Stimulated activated CD8-positive, alpha-beta memory T cell treated with anti-CD3 and anti-CD28 coated beads, Interleukin-12 subunit alpha, Interleukin-12 subunit beta, amount 100 ng/mL, for 1 hour (primary cell): ENCODE measurements at regions not wholly inside any gene's neighbourhood (a gene's known extent, or its start where the extent isn't known, plus 50 kb on each side); places are given as distances from the start of the nearest gene placed in this dataset.

Source experiments
- DNase-seq: peaks from one replicate; pipeline ENCODE4 v3.0.0-alpha.2; 2020; ENCODE audit warnings: low read depth

DNA sequence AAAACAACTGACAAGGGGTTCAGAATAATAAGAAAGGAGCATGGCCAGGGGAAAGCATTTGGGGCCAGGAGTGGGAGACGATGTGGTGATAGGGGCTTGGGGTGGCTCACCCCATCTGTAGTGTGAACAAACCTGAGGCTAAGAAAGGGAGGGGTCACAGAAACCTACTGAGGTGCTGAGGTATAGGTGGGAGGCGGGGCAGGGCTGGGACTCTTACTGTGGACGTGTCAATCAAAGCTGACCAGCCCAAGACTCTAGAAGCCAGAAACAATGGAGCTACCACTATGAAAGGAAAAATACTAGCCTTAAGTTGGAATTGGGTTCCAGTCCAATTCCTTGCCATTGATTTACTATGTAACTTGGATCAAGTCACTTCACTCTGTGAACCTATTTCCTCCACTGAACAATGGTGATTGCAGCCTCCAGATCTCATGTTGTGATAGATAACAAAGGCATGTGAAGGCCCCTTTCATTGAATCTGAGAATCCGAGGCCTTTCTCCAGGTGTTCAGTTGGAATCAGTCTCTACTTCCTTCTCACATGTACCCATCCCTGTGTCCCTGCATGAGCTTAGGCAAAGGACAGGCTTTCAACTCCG lies 260.9 kb upstream of the HES1 start:
- no peak for DNase-seq

DNA sequence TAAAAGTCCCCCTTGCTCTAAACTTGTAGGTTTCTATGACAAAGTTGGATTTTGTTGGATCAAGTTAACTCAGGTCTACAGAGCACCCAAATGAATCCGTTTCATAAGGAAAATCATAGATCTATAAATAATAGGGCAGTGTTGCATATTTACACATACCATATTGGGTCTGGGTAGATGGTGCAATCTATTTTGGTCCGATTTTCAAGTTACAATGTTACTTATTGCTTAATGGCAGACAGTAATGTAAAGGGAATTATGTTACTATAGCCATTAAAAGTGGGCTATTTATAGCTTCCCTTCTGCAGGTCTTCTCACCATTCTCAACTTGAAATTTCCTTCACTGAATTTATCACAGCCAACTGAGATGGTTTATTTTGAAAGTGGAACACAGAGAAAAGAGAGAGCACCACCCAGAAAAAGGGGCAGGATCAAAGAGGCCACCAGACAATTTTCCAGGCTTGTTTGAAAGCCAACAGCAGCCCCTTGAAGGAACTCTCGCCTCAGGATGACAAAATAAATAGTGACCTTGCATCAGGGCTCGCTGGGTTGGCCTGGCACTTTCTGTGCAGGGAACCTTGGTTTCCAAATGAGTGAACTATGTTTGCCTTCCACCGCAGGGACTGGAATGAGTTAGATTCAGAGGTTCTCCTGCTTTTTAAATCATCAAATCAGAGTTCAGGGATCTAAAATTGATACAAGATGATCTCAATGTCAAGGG lies 260.2 kb upstream of the HES1 start:
- no peak for DNase-seq

DNA sequence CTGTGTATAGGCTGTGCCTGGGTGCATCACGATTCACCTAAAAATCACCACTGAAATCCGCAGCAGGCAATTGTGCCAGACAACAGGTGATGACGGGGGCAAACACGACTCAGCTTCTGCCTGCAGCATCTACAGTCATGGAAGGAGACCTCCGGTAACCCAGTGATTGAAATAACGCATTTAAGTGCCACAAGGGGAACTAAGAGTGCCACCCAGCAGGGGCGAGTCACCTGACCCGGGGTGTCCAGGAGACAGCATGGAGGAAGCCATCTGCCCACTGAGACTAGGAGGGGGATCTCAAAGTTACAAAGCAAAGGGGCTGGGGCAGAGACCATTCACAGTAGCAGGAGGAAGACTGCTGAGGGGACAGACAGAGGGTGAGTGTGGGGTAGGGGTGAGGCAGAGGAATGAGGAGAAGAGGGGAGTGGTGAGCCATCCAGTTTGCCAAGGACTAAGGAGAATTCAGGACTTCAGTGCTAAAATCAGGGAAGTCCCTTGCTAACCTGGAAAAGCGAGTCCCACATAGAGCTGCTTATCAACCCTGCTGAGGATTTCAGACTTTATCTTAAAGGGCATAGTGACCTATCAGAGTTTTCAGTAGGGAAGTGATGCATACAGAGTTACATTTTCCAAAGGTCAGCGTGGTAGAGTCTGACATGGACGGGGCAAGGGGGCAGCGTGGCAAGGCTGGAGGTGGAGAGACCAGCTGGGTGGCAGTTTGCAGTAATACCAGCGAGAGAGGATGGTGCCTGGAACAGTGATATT lies 256.7 kb upstream of the HES1 start:
- no peak for DNase-seq

DNA sequence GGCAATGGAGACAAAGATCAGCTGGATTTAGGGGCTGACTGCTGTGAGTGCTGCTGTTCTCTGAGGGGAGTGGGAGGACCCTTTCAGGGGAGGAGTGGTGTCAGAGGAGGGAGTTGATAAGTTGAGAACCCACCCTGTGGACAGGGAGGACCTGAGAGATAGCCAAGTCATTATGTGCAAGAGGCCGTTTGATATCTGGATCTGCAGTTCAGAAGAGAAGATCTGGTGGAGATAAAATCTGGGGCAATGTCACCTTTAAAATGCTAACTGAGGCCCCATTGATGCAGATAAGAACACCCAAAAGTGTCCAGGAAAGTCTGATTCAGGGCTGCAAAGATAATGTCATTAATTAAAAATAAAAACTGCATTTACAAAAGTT lies 256.1 kb upstream of the HES1 start:
- no peak for DNase-seq

DNA sequence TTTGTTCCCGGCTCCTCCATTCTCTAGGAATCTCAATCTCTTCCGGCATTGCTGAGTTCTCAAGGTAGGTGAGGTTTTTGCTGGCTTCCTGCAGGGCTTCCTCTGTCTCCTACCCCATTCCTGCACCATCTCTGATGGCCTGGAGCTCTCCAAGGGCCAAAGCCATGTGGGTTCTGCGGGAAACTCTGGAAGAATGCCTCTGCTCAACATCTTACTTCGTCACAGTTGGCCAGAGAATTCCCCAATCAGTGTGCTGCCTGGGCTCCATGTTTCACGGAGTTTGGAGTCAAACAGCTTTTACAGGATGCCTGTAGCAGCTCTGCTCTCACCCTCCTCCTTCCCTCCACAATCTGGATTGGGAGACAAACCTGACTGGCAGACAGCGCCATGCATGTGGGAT lies 253.9 kb upstream of the HES1 start:
- DNase-seq, result no peak

DNA sequence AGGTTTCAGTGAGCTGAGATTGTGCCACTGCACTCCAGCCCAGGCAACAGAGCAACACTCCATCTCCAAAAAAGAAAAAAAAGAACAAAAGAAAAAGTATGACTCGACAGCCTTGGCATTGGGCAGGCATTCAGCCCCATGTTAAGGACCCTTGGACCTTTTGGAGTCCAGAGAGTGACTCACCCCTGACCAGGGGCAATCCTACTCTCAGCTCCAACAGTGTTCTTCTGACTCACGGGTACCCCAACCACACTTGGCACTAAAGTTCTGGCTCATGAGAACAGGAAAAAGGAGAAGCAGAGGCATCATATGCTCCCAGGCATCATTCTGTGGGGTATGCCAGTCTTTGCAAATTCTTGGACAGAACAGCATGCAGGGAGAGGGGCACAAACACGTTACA lies 252.4 kb upstream of the HES1 start:
- no peak for DNase-seq

DNA sequence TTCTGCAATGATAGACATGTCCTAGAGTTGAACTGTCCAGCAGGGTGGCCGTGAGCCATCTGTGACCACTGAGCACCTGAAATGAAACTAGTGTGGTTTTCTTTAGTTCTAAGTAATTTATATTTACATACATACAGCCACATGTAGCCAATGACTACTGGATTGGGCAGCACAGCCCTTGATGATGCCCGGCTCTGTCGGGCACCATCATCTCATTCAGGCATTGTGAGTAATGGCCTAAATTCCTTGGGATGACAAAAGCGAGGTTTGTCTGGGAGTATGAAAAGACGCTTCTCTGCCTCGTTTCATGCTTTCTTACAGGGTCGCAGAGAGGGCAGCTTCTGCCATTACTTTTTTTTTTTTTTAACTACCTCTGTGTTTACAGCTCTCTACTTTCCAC lies 251.9 kb upstream of the HES1 start:
- DNase-seq, result no peak

DNA sequence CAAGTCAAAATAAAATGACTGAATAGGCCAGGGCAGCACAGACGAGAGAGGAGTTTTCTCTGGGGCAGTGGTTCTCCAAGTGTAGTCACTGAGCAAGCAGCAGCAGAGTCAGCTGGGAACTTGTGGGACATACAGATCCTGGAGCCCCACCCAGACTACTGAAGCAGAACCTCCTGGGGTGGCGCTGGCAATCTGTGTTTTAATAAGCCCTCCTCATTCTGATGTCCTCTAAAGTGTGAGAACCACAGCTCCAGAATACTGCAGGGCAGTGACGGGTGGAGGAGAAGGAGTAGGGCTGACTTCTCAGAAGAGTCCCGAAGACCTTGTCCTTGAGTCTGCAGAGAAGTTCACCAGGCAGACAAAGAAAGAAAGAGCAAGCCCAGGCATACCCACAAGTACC lies 251.3 kb upstream of the HES1 start:
- no peak for DNase-seq

DNA sequence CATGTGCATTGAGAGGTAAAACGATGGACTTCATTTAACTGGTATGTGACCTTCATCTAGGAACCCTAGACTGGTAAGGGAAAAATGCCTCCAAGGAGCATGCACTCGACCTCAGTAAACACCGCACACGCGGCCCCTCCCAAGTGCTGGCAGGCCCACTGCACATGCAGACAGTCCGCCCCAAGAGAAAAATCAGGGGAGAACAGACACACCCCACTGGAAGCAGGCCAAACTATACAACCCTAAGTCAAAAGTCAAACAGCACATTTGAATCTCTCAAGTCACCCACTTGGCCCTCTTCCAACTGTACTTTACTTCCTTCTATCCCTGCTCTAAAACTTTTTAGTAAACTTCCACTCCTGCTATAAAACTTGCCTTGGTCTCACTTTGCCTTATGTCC lies 250.1 kb upstream of the HES1 start:
- no peak for DNase-seq

DNA sequence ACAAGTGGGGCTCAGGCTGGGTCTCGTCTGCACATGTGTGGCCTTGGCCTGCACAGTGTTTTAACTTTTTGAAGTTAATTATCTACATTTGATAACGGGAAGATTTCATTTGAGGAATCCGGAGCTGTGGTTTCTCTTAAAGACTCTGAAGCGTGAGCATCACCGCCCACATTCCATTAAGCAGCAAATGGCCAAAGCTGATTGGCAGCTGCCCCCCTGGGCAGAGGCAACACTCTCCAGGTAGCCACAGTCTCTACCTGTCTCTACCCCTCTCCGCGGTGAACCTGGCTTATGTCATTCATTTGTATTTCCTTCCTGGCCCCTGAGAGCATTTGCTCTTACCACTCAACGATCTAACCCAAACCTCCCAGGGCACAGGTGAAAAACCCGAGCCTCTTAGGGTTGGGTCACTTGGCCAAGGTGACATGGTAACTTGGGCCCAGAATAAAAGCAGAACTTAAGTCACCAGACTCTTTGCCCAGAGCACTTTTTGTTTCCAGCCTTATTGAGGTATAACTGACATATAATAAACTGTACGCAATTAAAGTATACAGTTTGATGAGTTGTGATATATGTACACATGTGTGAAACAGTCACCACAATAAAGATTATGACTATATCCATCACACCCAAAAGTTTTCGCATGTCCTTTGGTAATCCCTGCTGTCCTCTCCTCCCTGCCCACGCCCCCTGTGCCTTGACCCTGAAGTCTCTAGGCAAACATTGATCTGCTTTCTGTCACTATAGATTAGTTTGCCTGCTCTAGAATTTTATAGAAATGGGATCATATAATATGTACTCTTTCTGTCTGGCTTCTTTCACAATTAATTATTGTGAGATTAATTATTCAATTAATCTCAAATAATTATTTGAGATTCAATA lies 245.7 kb upstream of the HES1 start:
- no peak for DNase-seq

DNA sequence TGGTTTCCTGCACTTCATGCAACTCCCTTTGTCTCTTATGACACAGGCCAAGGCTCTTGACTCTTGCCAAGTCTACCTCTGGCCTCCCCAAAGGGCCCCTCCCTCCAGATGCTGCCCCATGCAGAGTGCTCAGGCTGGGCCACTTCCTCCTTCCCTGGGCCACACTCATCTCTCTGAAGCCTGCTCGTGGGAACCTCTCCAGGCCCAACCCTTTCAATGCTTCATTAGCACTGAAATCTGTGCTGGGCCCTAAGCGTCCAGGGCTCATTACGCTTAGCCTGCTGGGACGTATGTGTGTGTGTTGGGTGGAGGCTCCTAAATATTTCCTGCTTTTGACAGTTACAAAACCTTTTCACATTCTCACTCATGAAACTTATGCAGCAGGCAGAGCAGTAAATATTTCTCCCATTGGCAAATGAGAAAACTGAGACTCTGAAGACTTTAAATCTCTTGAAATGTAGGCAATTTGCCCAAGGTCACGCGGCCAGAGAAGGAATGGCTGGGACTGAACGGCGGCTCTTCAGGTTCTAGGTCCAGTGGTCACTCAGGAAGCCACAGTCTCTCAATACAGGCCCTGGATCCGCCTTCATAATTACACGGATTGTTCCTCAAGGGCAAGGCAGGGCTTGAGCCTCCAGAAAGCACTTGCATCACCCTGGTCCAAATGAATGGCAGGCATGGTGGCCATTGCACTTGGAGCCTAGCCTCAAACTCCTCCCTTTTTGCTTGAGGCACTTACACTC lies 241.7 kb upstream of the HES1 start:
- no peak for DNase-seq

DNA sequence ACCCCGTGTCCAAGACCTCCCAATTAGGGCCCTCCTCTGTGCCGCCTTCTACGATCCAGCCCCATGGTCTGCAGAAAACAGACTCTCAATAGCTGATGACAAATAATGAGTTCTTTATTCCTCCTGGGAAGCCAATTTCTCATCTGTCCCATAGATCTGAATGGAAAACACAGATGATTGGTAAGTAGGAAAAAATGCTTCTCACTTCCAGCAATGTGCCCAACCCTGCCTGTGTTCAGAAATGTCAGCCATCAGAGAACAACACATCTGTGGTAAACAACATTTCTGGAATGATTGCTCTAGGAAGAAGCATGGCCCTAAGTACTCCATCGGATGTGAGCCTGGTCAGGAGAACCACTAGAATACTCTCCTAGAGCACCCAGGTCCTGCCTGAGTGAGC lies 240.5 kb upstream of the HES1 start:
- no peak for DNase-seq

DNA sequence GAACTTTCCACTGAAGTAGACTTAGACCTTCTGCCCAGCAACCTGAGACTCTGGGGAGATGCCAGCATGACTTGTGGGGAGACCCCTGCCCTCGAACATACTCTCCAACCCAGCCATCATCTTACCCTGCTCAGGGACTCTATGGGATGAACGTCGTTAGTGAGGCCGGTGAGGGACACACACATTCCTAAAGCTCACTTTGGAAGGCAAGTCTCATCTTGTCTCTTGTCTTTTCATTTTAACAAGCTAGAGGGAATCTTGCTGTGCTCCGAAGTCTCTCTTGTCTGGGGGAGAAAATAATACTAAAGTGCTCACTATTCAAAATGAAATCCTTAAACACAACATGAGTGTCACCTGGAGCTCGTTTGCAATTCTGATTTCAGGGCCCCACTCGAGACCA lies 239.5 kb upstream of the HES1 start:
- no peak for DNase-seq

DNA sequence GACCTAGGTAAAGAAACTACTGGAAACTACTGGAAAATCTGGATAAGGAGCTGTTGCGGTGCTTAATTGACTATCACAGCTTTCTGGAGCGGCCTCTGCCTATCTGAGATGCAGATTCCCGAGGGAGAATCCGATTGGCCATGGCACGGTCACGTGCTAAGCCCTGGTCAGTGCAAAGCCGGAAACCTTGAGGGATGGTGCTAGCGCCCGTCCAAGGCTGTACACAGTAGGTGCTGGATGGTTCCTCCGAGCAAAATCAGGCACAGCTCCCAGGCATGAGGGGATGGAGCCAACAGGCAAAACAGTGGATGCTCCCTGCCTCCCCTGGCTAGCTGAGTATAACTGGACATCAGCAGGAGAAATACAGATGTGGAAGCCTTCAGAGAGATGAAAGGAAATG lies 238.7 kb upstream of the HES1 start:
- no peak for DNase-seq

DNA sequence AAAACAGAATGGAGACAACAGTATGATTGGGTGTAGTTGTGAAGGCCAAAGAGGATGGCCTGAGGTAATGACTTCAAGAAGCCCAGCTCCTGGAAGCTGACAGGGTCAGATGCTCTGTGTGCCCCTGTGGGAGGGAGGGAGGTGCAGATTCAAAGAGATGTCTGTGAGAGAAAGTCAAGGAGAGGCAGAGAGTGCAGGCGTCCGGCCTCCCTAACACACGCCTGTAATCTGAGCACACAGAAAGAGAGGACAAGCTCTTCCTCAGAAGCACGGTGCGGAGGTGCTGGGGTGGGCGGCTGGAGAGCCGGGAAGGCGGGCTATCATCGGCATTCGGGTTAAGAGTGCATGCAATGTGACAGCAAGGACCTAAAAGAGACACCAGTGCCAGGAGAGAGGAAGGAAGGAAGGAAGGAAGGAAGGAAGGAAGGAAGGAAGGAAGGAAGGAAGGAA lies 238.2 kb upstream of the HES1 start:
- DNase-seq, result no peak

DNA sequence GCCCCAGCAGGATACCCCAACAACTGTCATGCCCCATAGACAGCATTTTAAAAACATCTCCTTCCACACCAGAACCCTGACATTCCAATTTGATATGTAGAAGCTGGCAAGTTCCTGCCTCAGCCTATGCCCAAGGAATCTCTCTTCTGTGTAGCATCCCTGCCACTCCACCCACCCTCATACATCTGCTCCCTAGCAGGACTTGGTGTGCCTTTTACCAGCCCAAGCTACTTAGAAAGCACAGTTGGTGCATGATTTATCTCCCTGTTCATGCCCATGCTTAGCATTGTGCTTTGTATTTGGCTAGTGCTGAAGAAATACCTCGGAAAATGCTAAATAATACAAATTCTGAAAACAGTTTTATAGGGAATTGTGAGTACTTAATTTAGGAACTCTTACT lies 236.9 kb upstream of the HES1 start:
- DNase-seq, result no peak

DNA sequence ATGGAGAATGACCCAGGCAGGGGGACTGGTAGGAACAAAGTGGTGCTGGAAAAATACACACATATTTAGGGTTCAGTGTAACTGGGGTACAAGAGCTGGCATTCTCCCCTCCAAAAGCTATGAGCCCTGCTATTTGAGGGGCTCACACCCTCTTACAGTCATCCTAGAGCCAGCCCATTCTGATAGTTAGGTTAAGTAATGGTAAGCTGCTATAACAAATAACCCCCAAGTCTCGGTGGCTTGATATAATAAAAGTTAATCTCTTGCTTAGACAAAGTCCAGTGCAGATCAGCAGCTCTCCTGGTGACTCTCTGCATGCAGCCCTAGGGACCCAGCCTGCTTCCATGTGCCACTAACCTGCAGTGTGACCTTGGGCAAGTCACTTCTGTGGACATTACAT lies 234.9 kb upstream of the HES1 start:
- no peak for DNase-seq

DNA sequence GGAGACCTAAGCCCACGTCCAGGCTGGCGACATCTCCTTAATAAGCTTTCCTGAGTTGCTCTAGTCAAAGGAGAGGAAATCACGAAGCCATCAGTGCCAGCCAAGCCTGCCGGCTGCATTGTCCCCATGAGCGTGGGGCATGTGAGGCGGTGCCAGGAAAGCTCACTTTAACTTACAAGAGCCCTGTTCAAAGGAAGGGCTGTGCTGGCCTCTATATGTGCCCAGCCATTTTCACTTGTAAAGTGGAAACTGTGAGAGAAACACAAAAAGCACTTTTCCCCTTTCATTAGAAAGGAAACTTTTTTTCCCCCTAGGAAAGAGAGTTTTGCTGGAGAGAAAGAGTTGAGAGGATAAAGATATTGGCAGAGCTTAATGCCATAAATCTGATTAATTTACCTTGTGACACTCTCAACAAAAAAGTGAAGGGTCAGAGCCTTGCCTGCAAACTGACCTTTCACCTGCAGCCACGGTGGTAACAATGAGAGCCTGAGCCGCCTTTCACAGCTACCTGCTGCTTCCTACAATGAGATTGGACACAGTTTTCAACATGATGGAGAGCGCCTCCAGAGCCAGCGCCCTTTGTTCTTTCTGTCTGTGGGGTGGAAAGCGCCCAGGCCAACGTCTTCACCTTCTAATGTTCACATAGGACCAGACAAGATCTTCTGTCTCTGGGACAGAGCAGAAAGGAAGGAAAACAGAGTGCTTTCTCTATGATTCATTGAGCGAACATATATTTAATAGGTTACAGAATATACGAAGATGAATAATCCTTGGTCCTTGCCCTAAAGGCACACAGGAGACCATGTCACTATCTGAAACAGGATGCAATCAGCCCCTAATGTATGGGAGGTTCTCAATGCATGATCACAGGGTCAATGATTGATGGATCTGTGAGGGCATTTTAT lies 233.1 kb upstream of the HES1 start:
- no peak for DNase-seq

DNA sequence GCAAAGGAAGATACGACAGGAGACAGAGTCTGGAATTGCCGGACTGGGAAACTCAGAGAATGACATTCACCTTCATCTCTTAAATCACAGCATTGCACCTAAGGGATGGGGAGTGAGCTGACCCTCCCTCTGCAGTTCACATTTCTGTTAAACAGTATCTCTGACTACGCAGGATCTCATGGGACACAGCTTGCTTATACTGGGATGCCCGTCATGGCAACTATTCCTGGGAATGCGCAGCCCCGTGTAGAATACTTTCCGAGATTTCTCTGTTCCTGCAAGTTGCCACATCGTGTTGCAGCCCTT lies 232.5 kb upstream of the HES1 start:
- DNase-seq, result no peak

DNA sequence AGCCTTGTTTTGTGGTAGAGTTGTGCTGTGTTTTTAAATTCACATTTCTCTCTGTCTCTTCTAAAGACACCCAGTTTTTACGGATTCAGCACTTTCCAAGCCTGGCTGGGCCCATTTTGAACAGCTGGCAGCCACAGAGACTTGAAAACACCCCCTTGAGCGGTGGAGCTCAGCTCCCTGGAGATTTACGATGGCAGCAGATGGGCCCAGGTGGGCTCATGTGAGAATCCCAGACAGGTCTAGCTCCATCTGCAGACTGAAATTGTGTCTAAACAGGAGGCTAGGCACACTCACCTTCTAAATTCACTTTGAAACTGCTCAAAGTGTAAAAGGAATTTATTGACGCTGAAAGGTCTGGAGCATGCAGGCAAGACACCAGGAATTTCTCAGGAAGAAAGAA lies 232.0 kb upstream of the HES1 start:
- DNase-seq, result no peak
